ENCODE measurements at regions not wholly inside any gene's neighbourhood (a gene's known extent, or its start where the extent isn't known, plus 50 kb on each side); places are given as distances from the start of the nearest gene placed in this dataset.

GRCh38 chr2:57920342-57920939 lies 126.2 kb upstream of the VRK2 start:
- Histone ChIP-seq H2BK120ac (ENCODE audit: insufficient read depth, low read length, poor library complexity) (no peak overlapping the region), H2BK12ac (ENCODE audit: low read length) (no peak overlapping the region), H3K79me2 (ENCODE audit: control insufficient read depth, insufficient read depth, low read length, poor library complexity) (no peaks in the 10 kb centered on the region), H3K27ac (ENCODE audit: low read depth, low read length) (no peak overlapping the region), H3K9ac (ENCODE audit: low read length) (no peak overlapping the region), H4K8ac (ENCODE audit: low read depth, low read length) (no peak overlapping the region), H3K27me3 (ENCODE audit: insufficient read depth, low read length) (no peaks in the 10 kb centered on the region), H3K4ac (ENCODE audit: low read depth, low read length) (no peak overlapping the region), H3K9me3 (ENCODE audit: insufficient read depth, low read depth, low read length) (no peaks in the 10 kb centered on the region), H2AK5ac (ENCODE audit: low read length) (no peak overlapping the region), H3K23ac (ENCODE audit: low read length) (no peak overlapping the region), H2BK5ac (ENCODE audit: low read depth, low read length, poor library complexity) (no peak overlapping the region), H4K91ac (ENCODE audit: low read depth, low read length) (no peak overlapping the region), H3K4me2 (ENCODE audit: low read length) (no peak overlapping the region), H3K18ac (ENCODE audit: low read length) (no peak overlapping the region), H3K36me3 (ENCODE audit: control insufficient read depth in 1 of 2, insufficient read depth in 2 of 2, low read length in 2 of 2) (no peaks in the 10 kb centered on the region), H3K4me1 (ENCODE audit: control insufficient read depth in 1 of 2, insufficient read depth in 2 of 2, low read length in 2 of 2) (no peaks in the 10 kb centered on the region), H4K12ac (ENCODE audit: low read depth, low read length) (no peak overlapping the region), H3K4me3 (ENCODE audit: low read depth, low read length) (no peak overlapping the region), H3K79me1 (ENCODE audit: low read length) (no peaks in the 10 kb centered on the region), H3K14ac (ENCODE audit: low read length) (no peak overlapping the region), H2AFZ (ENCODE audit: insufficient read depth, low read length, poor library complexity) (no peak overlapping the region)
- no CpG with 5 or more reads among the region's 5 CpGs for WGBS (ENCODE audit: extremely low coverage, insufficient coverage, insufficient read length)
- no peak for DNase-seq

GRCh38 chr2:57934659-57935058 lies 111.9 kb upstream of the VRK2 start:
- Histone ChIP-seq H3K4me2 (ENCODE audit: low read length) (no peak overlapping the region), H3K79me1 (ENCODE audit: low read length) (no peaks in the 10 kb centered on the region), H2BK120ac (ENCODE audit: insufficient read depth, low read length, poor library complexity) (no peak overlapping the region), H3K79me2 (ENCODE audit: control insufficient read depth, insufficient read depth, low read length, poor library complexity) (no peaks in the 10 kb centered on the region), H2AFZ (ENCODE audit: insufficient read depth, low read length, poor library complexity) (no peak overlapping the region), H3K23ac (ENCODE audit: low read length) (no peak overlapping the region), H3K4me3 (ENCODE audit: low read depth, low read length) (no peak overlapping the region), H2AK5ac (ENCODE audit: low read length) (no peak overlapping the region), H3K27ac (ENCODE audit: low read depth, low read length) (no peak overlapping the region), H3K27me3 (ENCODE audit: insufficient read depth, low read length) (no peaks in the 10 kb centered on the region), H4K8ac (ENCODE audit: low read depth, low read length) (no peak overlapping the region), H3K9me3 (ENCODE audit: insufficient read depth, low read depth, low read length) (no peaks in the 10 kb centered on the region), H3K9ac (ENCODE audit: low read length) (no peak overlapping the region), H3K4me1 (ENCODE audit: control insufficient read depth in 1 of 2, insufficient read depth in 2 of 2, low read length in 2 of 2) (no peaks in the 10 kb centered on the region), H4K91ac (ENCODE audit: low read depth, low read length) (no peak overlapping the region), H3K14ac (ENCODE audit: low read length) (no peak overlapping the region), H3K4ac (ENCODE audit: low read depth, low read length) (no peak overlapping the region), H4K12ac (ENCODE audit: low read depth, low read length) (no peak overlapping the region), H3K36me3 (ENCODE audit: control insufficient read depth in 1 of 2, insufficient read depth in 2 of 2, low read length in 2 of 2) (no peaks in the 10 kb centered on the region), H2BK5ac (ENCODE audit: low read depth, low read length, poor library complexity) (no peak overlapping the region), H3K18ac (ENCODE audit: low read length) (no peak overlapping the region), H2BK12ac (ENCODE audit: low read length) (no peak overlapping the region)
- DNase-seq, result no peak

GRCh38 chr2:57936216-57936615 lies 110.4 kb upstream of the VRK2 start:
- Histone ChIP-seq H2BK5ac (ENCODE audit: low read depth, low read length, poor library complexity) (no peak overlapping the region), H2AFZ (ENCODE audit: insufficient read depth, low read length, poor library complexity) (no peak overlapping the region), H3K23ac (ENCODE audit: low read length) (no peak overlapping the region), H4K8ac (ENCODE audit: low read depth, low read length) (no peak overlapping the region), H4K91ac (ENCODE audit: low read depth, low read length) (no peak overlapping the region), H3K79me2 (ENCODE audit: control insufficient read depth, insufficient read depth, low read length, poor library complexity) (no peaks in the 10 kb centered on the region), H3K9ac (ENCODE audit: low read length) (no peak overlapping the region), H3K79me1 (ENCODE audit: low read length) (no peaks in the 10 kb centered on the region), H2BK120ac (ENCODE audit: insufficient read depth, low read length, poor library complexity) (no peak overlapping the region), H3K27ac (ENCODE audit: low read depth, low read length) (no peak overlapping the region), H3K9me3 (ENCODE audit: insufficient read depth, low read depth, low read length) (no peaks in the 10 kb centered on the region), H3K18ac (ENCODE audit: low read length) (no peak overlapping the region), H3K4me1 (ENCODE audit: control insufficient read depth in 1 of 2, insufficient read depth in 2 of 2, low read length in 2 of 2) (no peaks in the 10 kb centered on the region), H3K4ac (ENCODE audit: low read depth, low read length) (no peak overlapping the region), H3K27me3 (ENCODE audit: insufficient read depth, low read length) (no peaks in the 10 kb centered on the region), H2AK5ac (ENCODE audit: low read length) (no peak overlapping the region), H2BK12ac (ENCODE audit: low read length) (no peak overlapping the region), H3K36me3 (ENCODE audit: control insufficient read depth in 1 of 2, insufficient read depth in 2 of 2, low read length in 2 of 2) (no peaks in the 10 kb centered on the region), H4K12ac (ENCODE audit: low read depth, low read length) (no peak overlapping the region), H3K14ac (ENCODE audit: low read length) (no peak overlapping the region), H3K4me3 (ENCODE audit: low read depth, low read length) (no peak overlapping the region), H3K4me2 (ENCODE audit: low read length) (no peak overlapping the region)
- no CpG with 5 or more reads among the region's 1 CpG for WGBS (ENCODE audit: extremely low coverage, insufficient coverage, insufficient read length)
- no peak for DNase-seq

- no peaks in the 10 kb centered on the region for H3K36me3 ChIP-seq (ENCODE audit: control insufficient read depth in 1 of 2, insufficient read depth in 2 of 2, low read length in 2 of 2)
- no peak overlapping the region for H3K4me2 ChIP-seq (ENCODE audit: low read length)
- H4K12ac ChIP-seq (ENCODE audit: low read depth, low read length), result no peak overlapping the region
- no peaks in the 10 kb centered on the region for H3K79me2 ChIP-seq (ENCODE audit: control insufficient read depth, insufficient read depth, low read length, poor library complexity)
- H3K79me1 ChIP-seq (ENCODE audit: low read length), result no peaks in the 10 kb centered on the region
- H3K9ac ChIP-seq (ENCODE audit: low read length), result no peak overlapping the region
- H3K23ac ChIP-seq (ENCODE audit: low read length), result no peak overlapping the region
- no peak overlapping the region for H3K14ac ChIP-seq (ENCODE audit: low read length)
- no peak overlapping the region for H3K18ac ChIP-seq (ENCODE audit: low read length)
- DNase-seq, result no peak
- no peak overlapping the region for H3K27ac ChIP-seq (ENCODE audit: low read depth, low read length)
- no peak overlapping the region for H2AK5ac ChIP-seq (ENCODE audit: low read length)
- H3K9me3 ChIP-seq (ENCODE audit: insufficient read depth, low read depth, low read length), result no peaks in the 10 kb centered on the region
- no peak overlapping the region for H4K91ac ChIP-seq (ENCODE audit: low read depth, low read length)
- no peak overlapping the region for H2BK5ac ChIP-seq (ENCODE audit: low read depth, low read length, poor library complexity)
- no peaks in the 10 kb centered on the region for H3K27me3 ChIP-seq (ENCODE audit: insufficient read depth, low read length)
- H3K4ac ChIP-seq (ENCODE audit: low read depth, low read length), result no peak overlapping the region
- H3K4me3 ChIP-seq (ENCODE audit: low read depth, low read length), result no peak overlapping the region
- WGBS (ENCODE audit: extremely low coverage, insufficient coverage, insufficient read length), result no CpG with 5 or more reads among the region's 3 CpGs
- no peak overlapping the region for H2AFZ ChIP-seq (ENCODE audit: insufficient read depth, low read length, poor library complexity)
- H2BK12ac ChIP-seq (ENCODE audit: low read length), result no peak overlapping the region
- H2BK120ac ChIP-seq (ENCODE audit: insufficient read depth, low read length, poor library complexity), result no peak overlapping the region
- H4K8ac ChIP-seq (ENCODE audit: low read depth, low read length), result no peak overlapping the region
- no peaks in the 10 kb centered on the region for H3K4me1 ChIP-seq (ENCODE audit: control insufficient read depth in 1 of 2, insufficient read depth in 2 of 2, low read length in 2 of 2)
Observed at GRCh38 chr2:57937456-57937855, 109.2 kb upstream of the VRK2 start.
